ENCODE measurements at regions not wholly inside any gene's neighbourhood (a gene's known extent, or its start where the extent isn't known, plus 50 kb on each side); places are given as distances from the start of the nearest gene placed in this dataset.
"Not testable (repeated sequence)": the region's sequence is repeated elsewhere in the genome, so short reads cannot be mapped to it uniquely, and the experiment has no call there.

DNA sequence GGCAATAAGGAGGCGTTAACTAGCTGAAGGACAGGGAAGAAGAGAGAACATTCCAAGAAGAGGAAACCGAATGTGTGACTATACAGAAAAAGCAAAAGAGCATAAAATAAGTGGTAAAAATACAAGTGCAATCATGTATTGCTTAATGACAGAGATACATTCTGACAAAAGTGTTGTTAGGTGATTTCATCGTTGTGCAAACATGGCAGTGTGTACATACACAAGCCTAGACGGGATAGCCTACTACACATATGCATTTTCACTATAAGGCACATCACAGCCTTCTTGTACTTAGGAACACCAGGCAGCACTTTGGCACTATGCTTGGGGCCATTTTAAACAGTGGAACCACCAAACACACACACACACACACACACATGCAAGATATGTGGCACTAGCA lies 299.3 kb downstream of the BCAT1 start:
- POLR2A ChIA-PET, result no interaction called here
- DNase-seq (no peak), ATAC-seq (no peak)
- no peaks in the 10 kb centered on the region for H3K9me3 Mint-ChIP-seq (ENCODE audit: insufficient read depth)
- CTCF ChIA-PET, result no interaction called here
- H3K4me3 Mint-ChIP-seq, result no peak overlapping the region
- no peak overlapping the region for H3K27ac Mint-ChIP-seq
- H3K36me3 Mint-ChIP-seq (ENCODE audit: low read depth), result no peaks in the 10 kb centered on the region
- no peaks in the 10 kb centered on the region for H3K4me1 Mint-ChIP-seq (ENCODE audit: low read depth)
- no peaks in the 10 kb centered on the region for H3K27me3 Mint-ChIP-seq (ENCODE audit: low read depth)

DNA sequence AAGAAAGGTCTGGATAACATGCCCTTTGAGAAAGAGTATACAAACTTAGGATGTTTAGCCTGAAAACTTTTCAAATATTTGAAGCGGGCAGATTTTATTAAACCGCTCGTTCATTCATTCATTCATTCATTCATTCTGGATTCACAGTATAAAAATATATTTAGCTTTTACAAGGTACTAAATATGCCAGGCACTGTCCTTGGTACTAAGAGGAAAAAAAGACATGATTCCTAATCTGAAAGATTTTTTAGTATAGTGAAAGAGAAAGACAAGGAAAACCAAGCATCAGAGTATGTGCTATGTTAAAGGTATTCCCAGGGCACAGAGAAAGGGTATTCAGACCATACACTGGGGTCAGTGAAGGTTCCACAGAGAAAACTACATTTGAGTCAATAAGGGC lies 299.7 kb downstream of the BCAT1 start:
- Mint-ChIP-seq H3K4me1 (ENCODE audit: low read depth) (no peaks in the 10 kb centered on the region), H3K27ac (no peak overlapping the region), H3K4me3 (no peak overlapping the region), H3K9me3 (ENCODE audit: insufficient read depth) (no peaks in the 10 kb centered on the region), H3K36me3 (ENCODE audit: low read depth) (no peaks in the 10 kb centered on the region), H3K27me3 (ENCODE audit: low read depth) (no peaks in the 10 kb centered on the region)
- no peak for ATAC-seq
- POLR2A ChIA-PET, result no interaction called here
- CTCF ChIA-PET, result no interaction called here
- DNase-seq, result no peak

DNA sequence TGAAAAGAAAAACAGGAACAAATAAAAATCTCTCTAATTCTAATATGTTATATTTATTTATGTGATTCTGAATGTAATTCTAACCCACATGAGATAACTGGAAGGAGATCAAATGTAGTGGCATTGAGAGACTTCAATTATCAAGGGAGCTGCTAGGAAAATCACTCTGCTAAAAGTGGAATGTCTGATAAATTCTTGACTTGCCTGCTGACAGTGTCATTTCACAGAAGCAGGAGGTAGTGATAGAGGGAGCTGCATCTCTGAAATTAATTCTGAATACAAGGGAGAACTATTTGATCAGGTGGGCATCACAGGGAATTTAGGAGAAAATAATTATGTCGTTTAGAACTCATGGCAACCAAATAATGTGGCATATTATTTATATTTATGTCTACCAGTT lies 303.6 kb downstream of the BCAT1 start:
- no peak overlapping the region for H3K4me3 Mint-ChIP-seq
- no peak for DNase-seq
- H3K27me3 Mint-ChIP-seq (ENCODE audit: low read depth), result no peaks in the 10 kb centered on the region
- no peak overlapping the region for H3K27ac Mint-ChIP-seq
- H3K9me3 Mint-ChIP-seq (ENCODE audit: insufficient read depth), result no peaks in the 10 kb centered on the region
- H3K36me3 Mint-ChIP-seq (ENCODE audit: low read depth), result no peaks in the 10 kb centered on the region
- POLR2A ChIA-PET, result no interaction called here
- H3K4me1 Mint-ChIP-seq (ENCODE audit: low read depth), result no peaks in the 10 kb centered on the region
- CTCF ChIA-PET, result no interaction called here
- no peak for ATAC-seq

DNA sequence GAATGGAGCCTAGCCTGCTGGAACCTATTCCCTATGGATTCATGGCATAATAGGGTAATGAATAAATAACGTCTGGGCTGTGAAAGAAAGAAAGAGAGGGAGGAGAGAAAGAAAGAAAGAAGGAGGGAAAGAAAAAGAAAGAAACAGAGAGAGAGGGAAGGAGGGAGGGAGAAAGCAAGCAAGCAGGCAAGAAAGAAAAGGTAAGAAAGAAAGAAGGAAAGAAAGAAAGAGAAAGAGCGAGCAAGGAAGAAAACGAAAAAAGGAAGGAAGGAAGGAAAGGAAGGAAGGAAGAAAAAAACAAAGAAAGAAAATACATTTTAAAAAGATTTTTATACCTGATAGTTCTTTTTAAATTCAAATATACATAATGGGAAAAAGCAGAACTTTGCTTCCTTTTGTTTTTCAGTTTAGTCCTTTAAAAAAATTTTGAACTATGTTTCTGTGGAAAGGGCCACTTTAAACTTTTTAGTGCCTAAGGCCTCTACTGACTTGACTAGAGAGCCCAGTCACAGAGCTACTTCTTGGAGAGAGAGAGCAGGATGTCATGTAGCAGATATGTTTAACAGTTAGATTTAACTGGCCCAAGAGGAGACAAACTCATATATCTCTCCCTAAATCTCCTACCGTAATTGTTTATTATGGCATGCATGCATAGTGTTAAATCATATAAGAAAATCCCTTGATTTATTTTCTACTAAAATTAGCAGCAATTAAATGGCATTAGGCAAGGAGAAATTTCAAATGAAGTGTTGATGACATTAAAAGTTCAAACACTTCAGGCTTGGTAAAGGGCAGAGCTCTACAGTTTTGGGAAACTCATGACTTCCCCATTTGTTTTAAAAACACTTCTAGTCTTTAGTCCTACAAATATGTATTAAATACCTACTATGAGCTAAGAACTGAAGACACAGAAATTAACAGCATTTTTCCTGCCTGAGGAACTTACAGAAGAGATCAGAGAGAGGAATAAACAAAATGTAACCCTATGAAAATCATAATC lies 305.5 kb downstream of the BCAT1 start:
- no peaks in the 10 kb centered on the region for H3K27me3 Mint-ChIP-seq (ENCODE audit: low read depth)
- CTCF ChIA-PET, result no interaction called here
- H3K36me3 Mint-ChIP-seq (ENCODE audit: low read depth), result no peaks in the 10 kb centered on the region
- POLR2A ChIA-PET, result no interaction called here
- no peaks in the 10 kb centered on the region for H3K9me3 Mint-ChIP-seq (ENCODE audit: insufficient read depth)
- no peak for ATAC-seq
- DNase-seq, result no peak
- H3K27ac Mint-ChIP-seq, result no peak overlapping the region
- no peaks in the 10 kb centered on the region for H3K4me1 Mint-ChIP-seq (ENCODE audit: low read depth)
- H3K4me3 Mint-ChIP-seq, result no peak overlapping the region

DNA sequence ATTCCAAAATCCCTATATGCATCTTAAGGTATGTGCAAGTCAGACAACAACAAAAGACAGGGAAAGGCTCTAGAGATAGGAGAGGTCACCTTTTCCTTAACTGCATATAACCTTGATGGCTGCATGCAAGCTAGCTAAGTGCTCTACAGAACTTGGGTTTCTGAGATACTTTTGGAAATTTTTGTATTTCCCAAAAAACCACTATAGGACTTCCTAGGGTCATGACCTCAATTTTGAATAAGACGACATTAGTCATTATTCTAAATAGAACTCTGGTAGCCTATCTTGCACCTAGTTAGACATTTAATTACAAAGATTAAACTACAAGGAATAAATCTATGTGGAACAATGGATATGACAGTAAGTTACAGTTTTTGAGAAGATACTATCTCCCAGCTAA lies 309.3 kb downstream of the BCAT1 start:
- POLR2A ChIA-PET, result no interaction called here
- peaks cover 4% of the 10 kb centered on the region for H3K27me3 Mint-ChIP-seq (ENCODE audit: low read depth)
- H3K4me1 Mint-ChIP-seq (ENCODE audit: low read depth), result no peaks in the 10 kb centered on the region
- no peak for DNase-seq
- no peak for ATAC-seq
- H3K36me3 Mint-ChIP-seq (ENCODE audit: low read depth), result no peaks in the 10 kb centered on the region
- no peak overlapping the region for H3K4me3 Mint-ChIP-seq
- no peak overlapping the region for H3K27ac Mint-ChIP-seq
- no peaks in the 10 kb centered on the region for H3K9me3 Mint-ChIP-seq (ENCODE audit: insufficient read depth)
- CTCF ChIA-PET, result no interaction called here

DNA sequence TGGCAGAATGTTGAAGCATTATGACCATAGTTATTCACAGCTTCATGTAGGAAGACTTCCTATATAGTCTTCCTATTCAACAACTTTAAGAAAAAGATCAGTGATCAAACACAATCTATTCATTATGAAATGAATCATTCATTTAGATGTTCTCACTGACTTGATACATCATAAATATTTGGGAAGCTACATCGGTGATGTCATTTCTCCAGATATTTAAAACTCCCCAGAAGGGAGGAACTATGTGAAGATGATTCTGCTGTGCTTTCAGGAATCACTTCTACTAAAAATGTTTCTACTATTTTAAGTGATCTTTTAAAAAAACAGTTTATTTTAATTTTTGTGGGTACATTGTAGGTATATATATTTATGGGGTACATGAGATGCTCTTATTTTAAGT lies 316.4 kb downstream of the BCAT1 start:
- no peak overlapping the region for H3K4me3 Mint-ChIP-seq
- ChIA-PET POLR2A (no interaction called here), CTCF (no interaction called here)
- no peaks in the 10 kb centered on the region for H3K36me3 Mint-ChIP-seq (ENCODE audit: low read depth)
- H3K4me1 Mint-ChIP-seq (ENCODE audit: low read depth), result no peaks in the 10 kb centered on the region
- DNase-seq, result no peak
- ATAC-seq, result no peak
- H3K27me3 Mint-ChIP-seq (ENCODE audit: low read depth), result peaks cover 4% of the 10 kb centered on the region
- no peaks in the 10 kb centered on the region for H3K9me3 Mint-ChIP-seq (ENCODE audit: insufficient read depth)
- no peak overlapping the region for H3K27ac Mint-ChIP-seq

DNA sequence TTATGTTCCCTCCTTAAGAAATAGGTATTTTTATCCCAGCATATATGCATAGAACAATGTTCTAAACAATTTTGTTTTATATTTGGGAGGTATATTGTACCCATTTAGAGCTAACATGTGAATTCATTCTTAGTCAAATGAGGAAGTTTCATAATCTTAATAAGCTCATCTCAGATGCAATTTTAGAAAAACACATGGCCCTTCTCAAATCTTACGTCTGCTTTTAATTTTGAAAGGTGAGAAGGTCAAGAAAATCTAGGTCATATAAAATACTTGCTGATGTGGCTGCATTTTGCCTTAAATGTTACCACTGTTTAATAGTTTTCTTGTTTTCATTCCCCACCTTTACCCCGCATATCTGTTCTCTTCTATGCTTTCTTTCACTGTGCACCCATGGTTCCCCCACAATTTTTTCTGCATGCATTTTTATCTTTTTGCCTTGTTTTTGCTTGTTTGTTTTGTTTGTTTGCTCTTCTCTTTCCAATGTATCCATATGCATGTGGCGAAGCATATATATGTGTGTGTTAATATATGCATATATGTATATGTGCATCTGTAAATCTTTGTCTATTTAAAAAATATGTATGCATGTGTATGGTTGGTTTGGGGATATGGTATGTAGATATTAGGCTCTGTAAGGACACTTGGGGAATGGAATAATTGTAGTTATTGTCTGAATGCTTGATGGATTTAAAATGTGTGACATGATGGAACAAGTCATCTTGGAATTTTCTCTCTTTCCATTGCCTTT lies 317.1 kb downstream of the BCAT1 start:
- ChIA-PET POLR2A (no interaction called here), CTCF (no interaction called here)
- H3K36me3 Mint-ChIP-seq (ENCODE audit: low read depth), result no peaks in the 10 kb centered on the region
- H3K9me3 Mint-ChIP-seq (ENCODE audit: insufficient read depth), result no peaks in the 10 kb centered on the region
- H3K4me3 Mint-ChIP-seq, result no peak overlapping the region
- ATAC-seq (no peak), DNase-seq (no peak)
- peaks cover 4% of the 10 kb centered on the region for H3K27me3 Mint-ChIP-seq (ENCODE audit: low read depth)
- no peak overlapping the region for H3K27ac Mint-ChIP-seq
- H3K4me1 Mint-ChIP-seq (ENCODE audit: low read depth), result no peaks in the 10 kb centered on the region

DNA sequence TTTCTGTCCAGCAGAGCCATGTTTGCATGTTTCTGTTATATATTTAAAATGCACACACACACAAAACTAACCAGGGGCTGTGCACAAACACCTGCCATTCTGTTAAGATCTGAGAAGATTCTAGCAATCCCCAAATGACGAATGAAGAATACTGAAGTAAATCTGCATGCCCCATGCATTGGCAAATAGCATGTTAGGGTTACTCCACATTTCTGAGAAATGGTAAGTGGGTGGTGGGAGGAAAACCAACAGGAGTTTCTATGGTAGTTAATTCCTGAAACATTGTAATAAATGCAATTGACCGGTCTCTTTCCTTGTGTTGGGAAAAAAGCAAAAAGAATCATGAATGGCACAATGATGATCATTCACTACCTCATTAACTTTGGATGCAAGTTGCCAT lies 318.0 kb downstream of the BCAT1 start:
- ChIA-PET POLR2A (no interaction called here), CTCF (no interaction called here)
- Mint-ChIP-seq H3K4me3 (no peak overlapping the region), H3K27ac (no peak overlapping the region), H3K4me1 (ENCODE audit: low read depth) (no peaks in the 10 kb centered on the region), H3K27me3 (ENCODE audit: low read depth) (peaks cover 4% of the 10 kb centered on the region), H3K9me3 (ENCODE audit: insufficient read depth) (no peaks in the 10 kb centered on the region), H3K36me3 (ENCODE audit: low read depth) (no peaks in the 10 kb centered on the region)
- DNase-seq, result no peak
- ATAC-seq, result no peak

DNA sequence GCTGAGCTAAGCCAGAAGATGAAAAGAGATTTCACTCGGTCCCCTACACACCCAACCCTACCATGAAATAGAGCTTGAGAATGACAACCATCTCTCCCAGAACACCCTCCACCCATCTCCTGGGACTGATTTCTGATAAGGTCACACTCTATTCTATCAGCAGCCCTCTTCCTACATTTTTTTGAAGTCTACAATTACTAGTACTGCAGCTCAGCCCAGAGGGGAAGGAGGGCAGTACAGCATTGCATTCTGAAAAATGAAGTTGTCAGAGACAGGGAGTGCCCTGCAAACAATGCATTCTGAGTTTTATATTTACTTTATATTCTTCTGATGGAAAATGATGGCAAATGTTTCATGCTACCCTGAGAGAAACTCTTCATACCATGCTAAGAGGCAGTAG lies 318.5 kb downstream of the BCAT1 start:
- no peaks in the 10 kb centered on the region for H3K9me3 Mint-ChIP-seq (ENCODE audit: insufficient read depth)
- H3K4me3 Mint-ChIP-seq, result no peak overlapping the region
- H3K27me3 Mint-ChIP-seq (ENCODE audit: low read depth), result peaks cover 4% of the 10 kb centered on the region
- H3K27ac Mint-ChIP-seq, result no peak overlapping the region
- no peaks in the 10 kb centered on the region for H3K36me3 Mint-ChIP-seq (ENCODE audit: low read depth)
- ChIA-PET POLR2A (no interaction called here), CTCF (no interaction called here)
- H3K4me1 Mint-ChIP-seq (ENCODE audit: low read depth), result no peaks in the 10 kb centered on the region
- ATAC-seq (no peak), DNase-seq (no peak)

DNA sequence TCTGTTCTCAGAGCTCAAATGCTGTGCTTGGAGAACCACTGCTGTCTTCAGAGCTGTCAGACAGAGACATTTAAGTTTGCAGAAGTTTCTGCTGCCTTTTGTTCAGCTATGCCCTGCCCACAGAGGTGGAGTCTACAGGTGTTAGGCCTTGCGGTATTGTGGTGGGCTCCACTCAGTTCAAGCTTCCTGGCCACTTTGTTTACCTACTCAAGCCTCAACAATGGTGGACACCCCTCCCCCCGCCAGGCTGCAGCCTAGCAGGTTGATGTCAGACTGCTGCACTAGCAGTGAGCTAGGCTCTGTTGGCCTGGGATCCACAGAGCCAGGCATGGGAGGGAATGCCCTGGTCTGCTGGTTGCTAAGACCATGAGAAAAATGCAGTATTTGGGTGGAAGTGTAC lies 323.8 kb downstream of the BCAT1 start:
- Mint-ChIP-seq H3K9me3 (ENCODE audit: insufficient read depth) (no peaks in the 10 kb centered on the region), H3K36me3 (ENCODE audit: low read depth) (no peaks in the 10 kb centered on the region), H3K4me1 (ENCODE audit: low read depth) (no peaks in the 10 kb centered on the region), H3K27me3 (ENCODE audit: low read depth) (no peaks in the 10 kb centered on the region), H3K27ac (no peak overlapping the region), H3K4me3 (no peak overlapping the region)
- DNase-seq, result no peak
- ChIA-PET POLR2A (no interaction called here), CTCF (no interaction called here)
- no peak for ATAC-seq

DNA sequence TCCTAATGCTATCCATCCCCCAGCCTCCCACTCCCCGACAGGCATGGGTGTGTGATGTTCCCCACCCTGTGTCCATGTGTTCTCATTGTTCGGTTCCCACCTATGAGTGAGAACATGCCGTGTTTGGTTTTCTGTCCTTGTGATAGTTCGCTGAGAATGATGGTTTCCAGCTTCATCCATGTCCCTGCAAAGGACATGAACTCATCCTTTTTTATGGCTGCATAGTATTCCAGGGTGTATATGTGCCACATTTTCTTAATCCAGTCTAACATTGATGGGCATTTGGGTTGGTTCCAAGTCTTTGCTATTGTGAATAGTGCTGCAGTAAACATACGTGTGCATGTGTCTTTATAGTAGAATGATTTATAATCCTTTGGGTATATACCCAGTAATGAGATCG lies 328.9 kb downstream of the BCAT1 start:
- H3K9me3 Mint-ChIP-seq (ENCODE audit: insufficient read depth); H3K4me1 Mint-ChIP-seq (ENCODE audit: low read depth); DNase-seq; H3K27ac Mint-ChIP-seq; H3K27me3 Mint-ChIP-seq (ENCODE audit: low read depth); H3K4me3 Mint-ChIP-seq; H3K36me3 Mint-ChIP-seq (ENCODE audit: low read depth); ATAC-seq; CTCF ChIA-PET; POLR2A ChIA-PET: not testable (repeated sequence)

DNA sequence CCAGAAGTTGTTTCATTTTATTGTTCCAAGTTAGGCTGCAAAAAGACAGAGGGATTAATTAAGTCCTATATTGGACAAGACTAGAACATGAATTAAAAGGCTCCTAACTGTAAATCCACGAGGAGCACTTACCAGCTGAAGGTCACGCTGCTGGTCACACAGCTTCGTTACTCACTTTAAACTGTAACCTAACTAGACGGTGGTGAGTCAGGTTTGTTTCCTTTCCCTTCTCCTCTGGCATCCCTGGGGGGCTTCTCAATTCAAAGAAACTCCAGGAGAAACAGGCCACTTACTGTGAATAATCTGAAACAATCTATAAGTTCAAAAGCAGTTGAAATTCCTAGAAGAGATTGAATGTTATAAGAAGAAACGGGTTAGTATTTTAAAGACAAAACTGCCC lies 331.4 kb downstream of the BCAT1 start:
- ChIA-PET CTCF (no interaction called here), POLR2A (no interaction called here)
- ATAC-seq (no peak), DNase-seq (no peak)
- Mint-ChIP-seq H3K27me3 (ENCODE audit: low read depth) (peaks cover 2% of the 10 kb centered on the region), H3K9me3 (ENCODE audit: insufficient read depth) (no peaks in the 10 kb centered on the region), H3K36me3 (ENCODE audit: low read depth) (no peaks in the 10 kb centered on the region), H3K4me3 (no peak overlapping the region), H3K4me1 (ENCODE audit: low read depth) (no peaks in the 10 kb centered on the region), H3K27ac (no peak overlapping the region)
